HEK293 (cell line): ENCODE measurements at regions not wholly inside any gene's neighbourhood (a gene's known extent, or its start where the extent isn't known, plus 50 kb on each side); places are given as distances from the start of the nearest gene placed in this dataset.
A peak's percentile ranks its signal among the peaks of the same experiment; 100 is the strongest.

Experiments used
- CTCF ChIA-PET: fragments of 350-600 bp; formaldehyde crosslinking; extraction: SDS; loops from one replicate; lab custom pipeline; 2021; ENCODE audit warnings: antibody characterized with exemption; lab: Yijun Ruan, JAX
- POLR2A ChIA-PET: fragments of 300-600 bp; formaldehyde crosslinking; extraction: SDS; loops from one replicate; lab custom pipeline; 2020; ENCODE audit warnings: antibody characterized with exemption, inconsistent platforms; lab: Yijun Ruan, JAX
- H3K27ac ChIP-seq: fragments of 200-500 bp; sonication (Bioruptor generic); 2 replicates; pipeline ENCODE4 v1.5.1; 2014; ENCODE audit warnings: low read depth, low read length, control low read depth, inconsistent platforms; ENCODE audit errors: extremely low read depth
- H3K36me3 ChIP-seq, 2 experiments: fragments of 200-500 bp in 1 of 2; sonication (Bioruptor generic) in 1 of 2; 1 replicate in 1 of 2; 2 replicates in 1 of 2; pipeline ENCODE4 v1.5.1; 2014 to 2017; ENCODE audit warnings: inconsistent platforms in 2 of 2, low read length in 2 of 2; ENCODE audit not compliant: control insufficient read depth in 2 of 2, insufficient read depth in 1 of 2
- H3K4me1 ChIP-seq: fragments of 200-500 bp; sonication (Bioruptor generic); 2 replicates; pipeline ENCODE4 v1.5.1; 2014; ENCODE audit warnings: mild to moderate bottlenecking, low read length, inconsistent platforms; ENCODE audit not compliant: control insufficient read depth, insufficient read depth
- H3K4me3 ChIP-seq: 2 replicates; pipeline ENCODE4 v1.5.1; 2011; ENCODE audit warnings: low read depth, mild to moderate bottlenecking, control low read depth, low read length, moderate library complexity
- H3K9me3 ChIP-seq: fragments of 200-500 bp; sonication (Bioruptor generic); 2 replicates; pipeline ENCODE4 v1.5.1; 2014; ENCODE audit warnings: low read depth, low read length, inconsistent platforms; ENCODE audit not compliant: control insufficient read depth, insufficient read depth
- FEZF1 ChIP-seq: fragments of 450-650 bp; formaldehyde crosslinking; IDR thresholded peaks from 2 replicates; pipeline ENCODE4 v1.5.1; 2016; ENCODE audit warnings: missing biosample characterization, missing genetic modification characterization
- INSM2 ChIP-seq: fragments of 450-650 bp; formaldehyde crosslinking; IDR thresholded peaks from 2 replicates; pipeline ENCODE4 v1.5.1; 2016; ENCODE audit warnings: missing biosample characterization, missing genetic modification characterization
- PATZ1 ChIP-seq: fragments of 450-650 bp; formaldehyde crosslinking; IDR thresholded peaks from 2 replicates; pipeline ENCODE4 v1.5.1; 2016; ENCODE audit warnings: missing biosample characterization, missing genetic modification characterization
- ZBTB21 ChIP-seq: fragments of 450-650 bp; formaldehyde crosslinking; IDR thresholded peaks from 2 replicates; pipeline ENCODE4 v1.5.1; 2017; ENCODE audit warnings: missing biosample characterization, missing genetic modification characterization
- ZNF248 ChIP-seq: fragments of 450-650 bp; formaldehyde crosslinking; IDR thresholded peaks from 2 replicates; pipeline ENCODE4 v1.5.1; 2017; ENCODE audit warnings: missing biosample characterization, missing genetic modification characterization
- ZNF292 ChIP-seq: fragments of 450-650 bp; formaldehyde crosslinking; IDR thresholded peaks from 2 replicates; pipeline ENCODE4 v1.5.1; 2016; ENCODE audit warnings: low read depth, missing biosample characterization, missing genetic modification characterization, borderline replicate concordance
- ZNF350 ChIP-seq: fragments of 450-650 bp; formaldehyde crosslinking; IDR thresholded peaks from 2 replicates; pipeline ENCODE4 v1.5.0; 2017; ENCODE audit warnings: missing biosample characterization, mild to moderate bottlenecking, missing genetic modification characterization
- ZNF366 ChIP-seq: fragments of 450-650 bp; formaldehyde crosslinking; conservative IDR thresholded peaks from 2 replicates; pipeline ENCODE4 v1.5.1; 2016; ENCODE audit warnings: missing biosample characterization, missing genetic modification characterization
- ZNF600 ChIP-seq: fragments of 450-650 bp; formaldehyde crosslinking; IDR thresholded peaks from 2 replicates; pipeline ENCODE4 v1.5.1; 2016; ENCODE audit warnings: missing biosample characterization, missing genetic modification characterization
- ZNF623 ChIP-seq: fragments of 450-650 bp; formaldehyde crosslinking; IDR thresholded peaks from 2 replicates; pipeline ENCODE4 v1.5.1; 2016; ENCODE audit warnings: missing biosample characterization, missing genetic modification characterization
- TF ChIP-seq, protein P1 (sequence below): fragments of 450-650 bp; formaldehyde crosslinking; IDR thresholded peaks from 2 replicates; pipeline ENCODE4 v1.5.1; 2016; ENCODE audit warnings: missing biosample characterization, missing genetic modification characterization
- TF ChIP-seq, protein P2 (sequence below): fragments of 450-650 bp; formaldehyde crosslinking; IDR thresholded peaks from 2 replicates; pipeline ENCODE4 v1.5.1; 2016; ENCODE audit warnings: missing biosample characterization, missing genetic modification characterization

- TF ChIP-seq, protein P1, sequence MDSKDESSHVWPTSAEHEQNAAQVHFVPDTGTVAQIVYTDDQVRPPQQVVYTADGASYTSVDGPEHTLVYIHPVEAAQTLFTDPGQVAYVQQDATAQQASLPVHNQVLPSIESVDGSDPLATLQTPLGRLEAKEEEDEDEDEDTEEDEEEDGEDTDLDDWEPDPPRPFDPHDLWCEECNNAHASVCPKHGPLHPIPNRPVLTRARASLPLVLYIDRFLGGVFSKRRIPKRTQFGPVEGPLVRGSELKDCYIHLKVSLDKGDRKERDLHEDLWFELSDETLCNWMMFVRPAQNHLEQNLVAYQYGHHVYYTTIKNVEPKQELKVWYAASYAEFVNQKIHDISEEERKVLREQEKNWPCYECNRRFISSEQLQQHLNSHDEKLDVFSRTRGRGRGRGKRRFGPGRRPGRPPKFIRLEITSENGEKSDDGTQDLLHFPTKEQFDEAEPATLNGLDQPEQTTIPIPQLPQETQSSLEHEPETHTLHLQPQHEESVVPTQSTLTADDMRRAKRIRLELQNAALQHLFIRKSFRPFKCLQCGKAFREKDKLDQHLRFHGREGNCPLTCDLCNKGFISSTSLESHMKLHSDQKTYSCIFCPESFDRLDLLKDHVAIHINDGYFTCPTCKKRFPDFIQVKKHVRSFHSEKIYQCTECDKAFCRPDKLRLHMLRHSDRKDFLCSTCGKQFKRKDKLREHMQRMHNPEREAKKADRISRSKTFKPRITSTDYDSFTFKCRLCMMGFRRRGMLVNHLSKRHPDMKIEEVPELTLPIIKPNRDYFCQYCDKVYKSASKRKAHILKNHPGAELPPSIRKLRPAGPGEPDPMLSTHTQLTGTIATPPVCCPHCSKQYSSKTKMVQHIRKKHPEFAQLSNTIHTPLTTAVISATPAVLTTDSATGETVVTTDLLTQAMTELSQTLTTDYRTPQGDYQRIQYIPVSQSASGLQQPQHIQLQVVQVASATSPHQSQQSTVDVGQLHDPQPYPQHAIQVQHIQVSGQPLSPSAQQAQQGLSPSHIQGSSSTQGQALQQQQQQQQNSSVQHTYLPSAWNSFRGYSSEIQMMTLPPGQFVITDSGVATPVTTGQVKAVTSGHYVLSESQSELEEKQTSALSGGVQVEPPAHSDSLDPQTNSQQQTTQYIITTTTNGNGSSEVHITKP (tag by site-specific recombination) = peak; percentile 75
- peak; percentile 42; the same call in 1 of the 2 replicates for TF ChIP-seq ZNF366 (tag by site-specific recombination)
- 0 out of 2 replicates have a peak, but pooled peaks have one; percentile 15 for TF ChIP-seq INSM2 (tag by site-specific recombination)
- no peak for TF ChIP-seq ZNF350 (tag by site-specific recombination)
- peak; percentile 47; the same call in 1 of the 2 replicates for TF ChIP-seq ZBTB21 (tag by site-specific recombination)
- TF ChIP-seq FEZF1 (tag by site-specific recombination) = 0 out of 2 replicates have a peak, but pooled peaks have one; percentile 11
- peak; percentile 26; the same call in 1 of the 2 replicates for TF ChIP-seq PATZ1
Observed at GRCh38 chr2:196586511-196586991, 53.0 kb upstream of the CCDC150 start (continued).

DNA sequence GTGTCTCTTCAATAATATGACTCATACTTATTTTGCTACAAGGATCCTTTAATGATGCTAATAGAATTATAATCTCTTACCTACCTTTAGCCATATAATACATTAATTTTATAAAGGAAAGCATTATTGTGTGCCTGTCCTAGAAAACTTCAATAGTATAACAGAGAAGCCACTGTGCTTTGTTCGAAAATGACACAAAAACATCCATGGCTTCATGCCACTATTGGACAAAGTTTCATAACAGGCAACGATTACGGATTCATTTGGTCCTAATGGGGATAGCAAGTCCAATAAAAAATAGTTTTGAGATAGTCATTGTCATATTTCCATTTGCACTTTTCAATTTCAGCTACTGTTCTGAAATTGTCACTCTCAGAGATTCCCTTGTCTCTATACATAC, 52.5 kb upstream of the CCDC150 start:
- H3K27ac ChIP-seq = no peak overlapping the region
- CTCF ChIA-PET = no interaction called here
- POLR2A ChIA-PET = interaction anchor here (0.5 to 0.6 kb wide), 2 partner anchors 21 to 340 kb away, joined by 3 to 4 read pairs; no protein-coding TSS in a partner anchor

DNA sequence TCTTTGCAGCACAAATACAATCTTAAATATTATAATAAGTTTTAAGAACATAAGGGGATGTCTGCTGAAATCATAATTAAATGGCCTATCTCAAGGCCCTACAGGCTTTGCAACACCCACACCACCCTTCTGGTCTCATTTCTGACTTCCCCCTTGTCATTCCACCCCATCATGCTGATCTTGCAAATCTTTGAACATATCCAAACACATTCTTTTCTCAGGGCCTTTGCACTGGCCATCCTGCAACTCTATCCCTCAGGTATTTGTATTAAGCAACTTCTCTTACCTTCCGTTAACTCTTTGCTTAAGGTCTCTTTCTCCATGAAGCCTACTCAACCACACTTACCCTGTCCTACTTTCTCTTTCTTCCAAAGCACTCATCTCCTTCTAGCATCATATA, 51.8 kb upstream of the CCDC150 start:
- peak; percentile 73 for TF ChIP-seq ZNF623 (tag by site-specific recombination)
- TF ChIP-seq ZNF292 (tag by site-specific recombination) = no peak
- Histone ChIP-seq H3K36me3 (no peaks in the 10 kb centered on the region), H3K9me3 (no peaks in the 10 kb centered on the region), H3K4me3 (no peak overlapping the region), H3K27ac (no peak overlapping the region), H3K4me1 (peaks cover 21% of the 10 kb centered on the region)
- POLR2A ChIA-PET = no interaction called here
- CTCF ChIA-PET = no interaction called here

More for the DNA sequence above, 52.5 kb upstream of the CCDC150 start:
- H3K9me3 ChIP-seq = no peaks in the 10 kb centered on the region
- TF ChIP-seq ZNF248 = no peak
- no peak for TF ChIP-seq ZNF623 (tag by site-specific recombination)
- TF ChIP-seq, all 188 proteins: peak for 0
- peaks cover 20% of the 10 kb centered on the region for H3K4me1 ChIP-seq
- no peak overlapping the region for H3K4me3 ChIP-seq
- no peaks in the 10 kb centered on the region for H3K36me3 ChIP-seq

DNA sequence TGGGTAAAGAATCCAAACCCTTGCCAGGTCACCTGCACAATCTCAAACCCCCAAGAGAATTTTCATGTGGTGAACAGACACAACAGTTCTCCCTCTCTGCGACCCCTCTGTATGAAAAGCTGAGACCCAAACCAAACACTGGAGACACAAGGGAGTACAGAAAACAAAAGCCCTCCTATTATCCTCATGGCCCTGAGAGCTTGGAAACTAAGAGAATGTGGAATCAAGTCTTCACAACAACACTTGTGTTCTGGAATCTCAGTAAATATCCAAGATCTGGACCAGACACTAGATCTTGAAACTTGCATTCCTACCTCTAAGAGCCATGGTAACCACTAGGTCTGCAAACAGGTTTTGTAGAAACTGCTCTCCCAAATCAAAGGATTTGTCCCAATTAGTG, 50.1 kb upstream of the CCDC150 start:
- Histone ChIP-seq H3K27ac (no peak overlapping the region), H3K9me3 (no peaks in the 10 kb centered on the region), H3K4me1 (peaks cover 21% of the 10 kb centered on the region), H3K4me3 (no peak overlapping the region), H3K36me3 (no peaks in the 10 kb centered on the region)
- POLR2A ChIA-PET = no interaction called here
- TF ChIP-seq, protein P2, sequence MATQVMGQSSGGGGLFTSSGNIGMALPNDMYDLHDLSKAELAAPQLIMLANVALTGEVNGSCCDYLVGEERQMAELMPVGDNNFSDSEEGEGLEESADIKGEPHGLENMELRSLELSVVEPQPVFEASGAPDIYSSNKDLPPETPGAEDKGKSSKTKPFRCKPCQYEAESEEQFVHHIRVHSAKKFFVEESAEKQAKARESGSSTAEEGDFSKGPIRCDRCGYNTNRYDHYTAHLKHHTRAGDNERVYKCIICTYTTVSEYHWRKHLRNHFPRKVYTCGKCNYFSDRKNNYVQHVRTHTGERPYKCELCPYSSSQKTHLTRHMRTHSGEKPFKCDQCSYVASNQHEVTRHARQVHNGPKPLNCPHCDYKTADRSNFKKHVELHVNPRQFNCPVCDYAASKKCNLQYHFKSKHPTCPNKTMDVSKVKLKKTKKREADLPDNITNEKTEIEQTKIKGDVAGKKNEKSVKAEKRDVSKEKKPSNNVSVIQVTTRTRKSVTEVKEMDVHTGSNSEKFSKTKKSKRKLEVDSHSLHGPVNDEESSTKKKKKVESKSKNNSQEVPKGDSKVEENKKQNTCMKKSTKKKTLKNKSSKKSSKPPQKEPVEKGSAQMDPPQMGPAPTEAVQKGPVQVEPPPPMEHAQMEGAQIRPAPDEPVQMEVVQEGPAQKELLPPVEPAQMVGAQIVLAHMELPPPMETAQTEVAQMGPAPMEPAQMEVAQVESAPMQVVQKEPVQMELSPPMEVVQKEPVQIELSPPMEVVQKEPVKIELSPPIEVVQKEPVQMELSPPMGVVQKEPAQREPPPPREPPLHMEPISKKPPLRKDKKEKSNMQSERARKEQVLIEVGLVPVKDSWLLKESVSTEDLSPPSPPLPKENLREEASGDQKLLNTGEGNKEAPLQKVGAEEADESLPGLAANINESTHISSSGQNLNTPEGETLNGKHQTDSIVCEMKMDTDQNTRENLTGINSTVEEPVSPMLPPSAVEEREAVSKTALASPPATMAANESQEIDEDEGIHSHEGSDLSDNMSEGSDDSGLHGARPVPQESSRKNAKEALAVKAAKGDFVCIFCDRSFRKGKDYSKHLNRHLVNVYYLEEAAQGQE = no peak
- peak; percentile 52; the same call in 1 of the 2 replicates for TF ChIP-seq ZNF600
- CTCF ChIA-PET = interaction anchor here (0.6 kb wide), 1 partner anchor 132 kb away, joined by 3 read pairs; no protein-coding TSS in a partner anchor
